ENCODE measurements at regions not wholly inside any gene's neighbourhood (a gene's known extent, or its start where the extent isn't known, plus 50 kb on each side); places are given as distances from the start of the nearest gene placed in this dataset.
"Not testable (repeated sequence)": the region's sequence is repeated elsewhere in the genome, so short reads cannot be mapped to it uniquely, and the experiment has no call there.

- TF ChIP-seq CTCF (IDR thresholded peaks at IDR 0.05; ENCODE audit: insufficient read depth, low read depth, low read length); EZH2 (IDR thresholded peaks at IDR 0.05; ENCODE audit: insufficient read depth, low read length): not testable (repeated sequence)
These were observed 82.6 kb upstream of the VRK1 start for GRCh38 chr14:96714537-96714936.

Data from astrocyte (in vitro differentiated cells and primary cell).